ENCODE measurements at regions not wholly inside any gene's neighbourhood (a gene's known extent, or its start where the extent isn't known, plus 50 kb on each side); places are given as distances from the start of the nearest gene placed in this dataset.

GRCh38 chr2:173605994-173606393 lies 251.3 kb downstream of the CDCA7 start:
- Histone ChIP-seq H3K4me3 (no peak overlapping the region), H3K27me3 (peaks cover 0 to 6% of the 10 kb centered on the region in 2 donors), H3K36me3 (no peaks in the 10 kb centered on the region), H3K9me3 (no peaks in the 10 kb centered on the region), H3K4me1 (no peaks in the 10 kb centered on the region), H3K27ac (no peak overlapping the region)
- TF ChIP-seq, protein P1, sequence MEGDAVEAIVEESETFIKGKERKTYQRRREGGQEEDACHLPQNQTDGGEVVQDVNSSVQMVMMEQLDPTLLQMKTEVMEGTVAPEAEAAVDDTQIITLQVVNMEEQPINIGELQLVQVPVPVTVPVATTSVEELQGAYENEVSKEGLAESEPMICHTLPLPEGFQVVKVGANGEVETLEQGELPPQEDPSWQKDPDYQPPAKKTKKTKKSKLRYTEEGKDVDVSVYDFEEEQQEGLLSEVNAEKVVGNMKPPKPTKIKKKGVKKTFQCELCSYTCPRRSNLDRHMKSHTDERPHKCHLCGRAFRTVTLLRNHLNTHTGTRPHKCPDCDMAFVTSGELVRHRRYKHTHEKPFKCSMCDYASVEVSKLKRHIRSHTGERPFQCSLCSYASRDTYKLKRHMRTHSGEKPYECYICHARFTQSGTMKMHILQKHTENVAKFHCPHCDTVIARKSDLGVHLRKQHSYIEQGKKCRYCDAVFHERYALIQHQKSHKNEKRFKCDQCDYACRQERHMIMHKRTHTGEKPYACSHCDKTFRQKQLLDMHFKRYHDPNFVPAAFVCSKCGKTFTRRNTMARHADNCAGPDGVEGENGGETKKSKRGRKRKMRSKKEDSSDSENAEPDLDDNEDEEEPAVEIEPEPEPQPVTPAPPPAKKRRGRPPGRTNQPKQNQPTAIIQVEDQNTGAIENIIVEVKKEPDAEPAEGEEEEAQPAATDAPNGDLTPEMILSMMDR (IDR thresholded peaks at IDR 0.05): no peak
- no peak for ATAC-seq
- intact Hi-C loops (cut with DNase I): no loop called here
- DNase-seq: no peak

GRCh38 chr2:173606619-173607248 lies 252.1 kb downstream of the CDCA7 start:
- Histone ChIP-seq H3K4me3 (no peak overlapping the region), H3K4me1 (no peaks in the 10 kb centered on the region), H3K36me3 (no peaks in the 10 kb centered on the region), H3K27me3 (peaks cover 0 to 6% of the 10 kb centered on the region in 2 donors), H3K9me3 (no peaks in the 10 kb centered on the region), H3K27ac (no peak overlapping the region)
- TF ChIP-seq, protein P1 (IDR thresholded peaks at IDR 0.05): no peak
- ATAC-seq: no peak
- intact Hi-C loops (cut with DNase I): no loop called here
- DNase-seq: no peak

- H3K4me3 ChIP-seq: no peak overlapping the region
- intact Hi-C loops (cut with DNase I): no loop called here
- H3K9me3 ChIP-seq: no peaks in the 10 kb centered on the region
- H3K4me1 ChIP-seq: no peaks in the 10 kb centered on the region
- peaks cover 0 to 6% of the 10 kb centered on the region in 2 donors for H3K27me3 ChIP-seq
- no peak for DNase-seq
- H3K27ac ChIP-seq: no peak overlapping the region
- H3K36me3 ChIP-seq: no peaks in the 10 kb centered on the region
- no peak for ATAC-seq
- TF ChIP-seq, protein P1 (IDR thresholded peaks at IDR 0.05): no peak
Measured at GRCh38 chr2:173607606-173608311, 253.1 kb downstream of the CDCA7 start.

- no peak for DNase-seq
- Histone ChIP-seq H3K4me3 (no peak overlapping the region), H3K27ac (no peak overlapping the region), H3K27me3 (peaks cover 0 to 14% of the 10 kb centered on the region in 2 donors), H3K4me1 (no peaks in the 10 kb centered on the region), H3K36me3 (no peaks in the 10 kb centered on the region), H3K9me3 (no peaks in the 10 kb centered on the region)
- ATAC-seq: no peak
- TF ChIP-seq, protein P1 (IDR thresholded peaks at IDR 0.05): no peak
- intact Hi-C loops (cut with DNase I): no loop called here
Measured at GRCh38 chr2:173611121-173611520, 256.4 kb downstream of the CDCA7 start.

DNA sequence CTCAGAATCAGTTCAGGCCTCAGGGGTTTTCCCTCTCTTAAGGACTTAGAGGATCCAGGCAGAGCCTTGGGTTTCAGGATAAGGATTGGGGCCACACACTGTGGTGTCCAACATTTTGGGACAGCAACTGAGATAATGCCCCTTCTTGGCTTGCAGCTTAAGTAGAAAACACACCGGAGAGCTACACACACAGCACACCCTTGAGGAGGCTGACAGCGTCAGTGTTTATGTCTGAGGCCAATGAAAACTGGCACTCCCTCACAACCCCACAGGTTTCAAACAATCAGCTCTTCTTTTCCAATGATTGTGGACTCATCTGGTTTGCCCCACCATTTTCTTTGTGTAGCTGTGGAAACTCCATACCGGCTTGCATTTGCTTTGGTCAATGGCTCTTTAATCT lies 257.7 kb downstream of the CDCA7 start:
- DNase-seq: no peak
- H3K27me3 ChIP-seq: peaks cover 0 to 14% of the 10 kb centered on the region in 2 donors
- H3K4me1 ChIP-seq: no peaks in the 10 kb centered on the region
- no peaks in the 10 kb centered on the region for H3K9me3 ChIP-seq
- H3K4me3 ChIP-seq: no peak overlapping the region
- no peak for ATAC-seq
- no peaks in the 10 kb centered on the region for H3K36me3 ChIP-seq
- TF ChIP-seq, protein P1 (IDR thresholded peaks at IDR 0.05): no peak
- intact Hi-C loops (cut with DNase I): no loop called here
- H3K27ac ChIP-seq: no peak overlapping the region

Measured in left lung (tissue), 4 donors.